B cell (primary cell): ENCODE measurements at regions not wholly inside any gene's neighbourhood (a gene's known extent, or its start where the extent isn't known, plus 50 kb on each side); places are given as distances from the start of the nearest gene placed in this dataset.

Source experiments
- ATAC-seq: fragments of 200-7000 bp; cut with Tn5 transposase; one replicate; pipeline ENCODE4 v1.10.0; 2021; ENCODE audit warnings: low read depth, mild to moderate bottlenecking, moderate number of reproducible peaks, moderate library complexity
- CTCF ChIA-PET: fragments of 350-600 bp; sonication (Branson Sonifier 250); formaldehyde crosslinking; loops from one replicate; lab custom pipeline; 2021; ENCODE audit warnings: antibody characterized with exemption, inconsistent platforms; lab: Charles Lee
- POLR2A ChIA-PET: fragments of 350-600 bp; sonication (Branson Sonifier 250); formaldehyde crosslinking; loops from one replicate; lab custom pipeline; 2021; ENCODE audit warnings: antibody characterized with exemption; lab: Charles Lee
- DNase-seq: peaks from one replicate; pipeline ENCODE4 v3.0.0; 2013
- H2AFZ ChIP-seq: 2 replicates; pipeline ENCODE4 v1.6.1; 2012; ENCODE audit warnings: mild to moderate bottlenecking, low read depth, low read length; ENCODE audit not compliant: insufficient read depth, poor library complexity, severe bottlenecking
- H3K27ac ChIP-seq, 2 donors: 1 replicate in 1 of 2; 2 replicates in 1 of 2; pipeline ENCODE4 v1.5.1; 2012 to 2013; ENCODE audit warnings: low read length in 2 of 2, mild to moderate bottlenecking in 2 of 2, moderate library complexity in 1 of 2
- H3K27me3 ChIP-seq, 4 experiments: fragments of 200-600 bp in 1 of 4; sonication (generic) in 1 of 4; replicated peaks in 1 of 4; 1 replicate in 2 of 4; 2 replicates in 2 of 4; pipeline versions ENCODE4 v1.6.1 to v1.7.0; 2013 to 2016; ENCODE audit warnings: low read length in 3 of 4, mild to moderate bottlenecking in 2 of 4, mixed read lengths in 1 of 4, moderate library complexity in 1 of 4; ENCODE audit not compliant: insufficient read depth in 4 of 4, control insufficient read depth in 3 of 4; ENCODE audit errors: control extremely low read depth in 1 of 4
- H3K36me3 ChIP-seq, 2 experiments: replicated peaks in 1 of 2; 1 replicate in 1 of 2; 2 replicates in 1 of 2; pipeline versions ENCODE4 v1.6.1 to v1.7.1; 2013; ENCODE audit warnings: low read length in 1 of 2; ENCODE audit not compliant: insufficient read depth in 2 of 2, control insufficient read depth in 1 of 2; ENCODE audit errors: control extremely low read depth in 1 of 2, extremely low read depth in 1 of 2
- H3K4me1 ChIP-seq, 2 donors: fragments of 200-600 bp in 1 of 2; sonication (generic) in 1 of 2; 1 replicate in 1 of 2; 2 replicates in 1 of 2; pipeline versions ENCODE4 v1.5.1 to v1.6.1; 2013 to 2017; ENCODE audit warnings: low read length in 2 of 2; ENCODE audit not compliant: control insufficient read depth in 2 of 2, insufficient read depth in 2 of 2
- H3K4me2 ChIP-seq: replicated peaks from 2 replicates; pipeline ENCODE3; 2012; ENCODE audit warnings: mild to moderate bottlenecking, low read depth, low read length; ENCODE audit not compliant: poor library complexity, severe bottlenecking
- H3K4me3 ChIP-seq, 5 experiments: fragments of 200-600 bp in 1 of 5; sonication (generic) in 1 of 5; 1 replicate in 3 of 5; 2 replicates in 2 of 5; pipeline versions ENCODE4 v1.5.1 to v1.7.0; 2011 to 2016; ENCODE audit warnings: low read length in 4 of 5, mild to moderate bottlenecking in 4 of 5, low read depth in 2 of 5, control low read depth in 1 of 5, moderate library complexity in 1 of 5; ENCODE audit not compliant: insufficient read depth in 1 of 5; ENCODE audit errors: control extremely low read depth in 1 of 5, extremely low read depth in 1 of 5
- H3K79me2 ChIP-seq: fragments of 200-600 bp; sonication (generic); one replicate; pipeline ENCODE4 v1.6.0; 2016; ENCODE audit warnings: low read length; ENCODE audit not compliant: control insufficient read depth, insufficient read depth
- H3K9ac ChIP-seq: fragments of 200-600 bp; sonication (generic); 2 replicates; pipeline ENCODE4 v1.6.1; 2017; ENCODE audit warnings: mild to moderate bottlenecking, low read length, moderate library complexity
- H3K9me3 ChIP-seq, 3 donors: one replicate each; pipeline versions ENCODE4 v1.6.1 to v1.7.1; 2013; ENCODE audit warnings: low read length in 2 of 3; ENCODE audit not compliant: control insufficient read depth in 2 of 3, insufficient read depth in 1 of 3; ENCODE audit errors: control extremely low read depth in 1 of 3
- H4K20me1 ChIP-seq: 2 replicates; pipeline ENCODE4 v1.6.0; 2012; ENCODE audit warnings: mild to moderate bottlenecking, low read length; ENCODE audit not compliant: insufficient read depth, control insufficient read depth, poor library complexity, severe bottlenecking
- H3K27ac Mint-ChIP-seq: one replicate; pipeline ENCODE4 v1.8.0; 2021; ENCODE audit warnings: mixed read lengths
- H3K27me3 Mint-ChIP-seq: one replicate; pipeline ENCODE4 v1.8.0; 2021; ENCODE audit warnings: mixed read lengths
- H3K4me1 Mint-ChIP-seq: one replicate; pipeline ENCODE4 v1.8.0; 2021; ENCODE audit warnings: mixed read lengths
- H3K4me3 Mint-ChIP-seq: one replicate; pipeline ENCODE4 v1.8.0; 2021; ENCODE audit warnings: mixed read lengths
- H3K9me3 Mint-ChIP-seq: one replicate; pipeline ENCODE4 v1.8.0; 2022; ENCODE audit warnings: mixed read lengths; ENCODE audit not compliant: insufficient read depth
- CTCF ChIP-seq: fragments of 200-600 bp; IDR thresholded peaks from one replicate; pipeline ENCODE4 v1.8.0; 2022; ENCODE audit warnings: antibody characterized with exemption, mild to moderate bottlenecking
- EZH2 ChIP-seq: IDR thresholded peaks from 2 replicates; pipeline ENCODE4 v1.6.1; 2012; ENCODE audit warnings: borderline replicate concordance, low read depth, mild to moderate bottlenecking, moderate library complexity, low read length; ENCODE audit not compliant: insufficient read depth, poor library complexity, severe bottlenecking
- WGBS: methylation state at CpG from one replicate; pipeline ENCODE4 v1.1.5; 2013; ENCODE audit warnings: missing lambda C conversion rate; ENCODE audit not compliant: insufficient coverage; 5-methylcytosine and 5-hydroxymethylcytosine counted together
- intact Hi-C: fragments of 100-400 bp; cut with micrococcal nuclease; formaldehyde crosslinking; loops from one replicate; pipeline ENCODE4 v1.10.0; 2022

GRCh38 chrX:39974270-39974669 is 123.5 kb downstream of the BCOR start:
- 60% methylated on average over 2 of the region's 6 CpGs for WGBS
- H3K27me3 ChIP-seq, result peaks cover 0 to 2% (median 0%) of the 10 kb centered on the region in 4 experiments
- no peaks in the 10 kb centered on the region for H3K79me2 ChIP-seq
- no peaks in the 10 kb centered on the region for H3K4me1 Mint-ChIP-seq
- peaks cover 4% of the 10 kb centered on the region for H3K27me3 Mint-ChIP-seq
- no peaks in the 10 kb centered on the region for H4K20me1 ChIP-seq
- no peak overlapping the region for H2AFZ ChIP-seq
- H3K9me3 ChIP-seq, result peaks cover 0 to 12% (median 0%) of the 10 kb centered on the region in 3 donors
- H3K36me3 ChIP-seq, result no peaks in the 10 kb centered on the region
- POLR2A ChIA-PET, result interaction anchor here (0.7 kb wide), 1 partner anchor 10 kb away, joined by 4 read pairs; no protein-coding TSS in a partner anchor
- ATAC-seq, result no peak
- CTCF ChIA-PET, result no interaction called here
- intact Hi-C loops, result no loop called here
- H3K27ac ChIP-seq, result no peak overlapping the region
- peaks cover 0 to 3% of the 10 kb centered on the region in 2 donors for H3K4me1 ChIP-seq
- H3K9ac ChIP-seq, result no peak overlapping the region
- H3K27ac Mint-ChIP-seq, result no peak overlapping the region
- no peak for TF ChIP-seq EZH2
- no peak for TF ChIP-seq CTCF
- no peak overlapping the region for H3K4me3 ChIP-seq
- H3K9me3 Mint-ChIP-seq, result peaks cover 4% of the 10 kb centered on the region
- H3K4me2 ChIP-seq, result no peak overlapping the region
- H3K4me3 Mint-ChIP-seq, result no peak overlapping the region
- no peak for DNase-seq

DNA sequence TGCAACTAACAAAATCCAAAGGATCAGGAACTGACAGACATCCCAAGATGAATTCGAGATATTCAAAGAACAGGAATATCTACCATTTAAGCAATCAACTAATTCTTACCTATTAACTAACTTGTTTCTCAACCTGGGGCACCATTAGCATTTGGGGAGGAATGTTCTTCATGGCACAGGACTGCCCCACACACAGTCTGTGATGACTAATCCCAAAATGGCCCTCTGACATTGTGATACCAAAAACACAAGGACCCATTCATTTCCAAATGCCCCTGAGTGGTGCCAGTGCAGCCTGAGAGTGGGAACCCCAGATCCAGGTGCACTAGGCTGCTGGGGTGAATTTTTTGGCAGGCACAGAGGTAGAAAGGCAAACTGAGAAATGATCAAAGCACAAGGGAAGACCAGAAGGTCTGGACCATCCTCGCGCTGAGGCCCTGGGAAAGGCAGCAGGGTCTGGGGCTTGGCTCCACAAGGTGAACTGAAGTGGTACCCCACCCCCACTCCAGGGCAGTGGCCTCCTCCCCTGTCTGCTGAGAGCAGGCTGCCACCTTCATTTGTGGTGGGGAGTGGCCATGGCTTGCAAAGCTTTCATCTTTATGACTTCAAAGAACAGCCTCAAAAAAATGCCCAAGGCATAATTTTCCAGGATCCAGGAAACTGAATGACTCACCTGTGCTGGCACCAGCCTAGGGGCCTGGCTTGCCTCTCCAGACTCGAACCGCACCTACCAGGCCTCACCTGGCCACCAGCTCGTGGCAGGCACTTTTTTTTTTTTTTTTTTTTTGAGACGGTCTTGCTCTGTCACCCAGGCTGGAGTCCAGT is 122.4 kb downstream of the BCOR start:
- Mint-ChIP-seq H3K27ac (no peak overlapping the region), H3K9me3 (peaks cover 4% of the 10 kb centered on the region), H3K4me1 (no peaks in the 10 kb centered on the region), H3K4me3 (no peak overlapping the region), H3K27me3 (peaks cover 4% of the 10 kb centered on the region)
- Histone ChIP-seq H3K4me3 (no peak overlapping the region), H3K36me3 (no peaks in the 10 kb centered on the region), H3K9me3 (peaks cover 0 to 9% (median 0%) of the 10 kb centered on the region in 3 donors), H3K79me2 (no peaks in the 10 kb centered on the region), H3K4me1 (no peaks in the 10 kb centered on the region), H3K27me3 (peaks cover 0 to 2% (median 0%) of the 10 kb centered on the region in 4 experiments), H3K9ac (no peak overlapping the region), H3K4me2 (no peak overlapping the region), H4K20me1 (no peaks in the 10 kb centered on the region), H3K27ac (no peak overlapping the region), H2AFZ (no peak overlapping the region)
- TF ChIP-seq EZH2 (no peak), CTCF (no peak)
- POLR2A ChIA-PET, result no interaction called here
- DNase-seq, result no peak
- intact Hi-C loops, result no loop called here
- 90% methylated on average over 3 of the region's 7 CpGs for WGBS
- CTCF ChIA-PET, result no interaction called here
- ATAC-seq, result no peak
